ENCODE measurements at regions not wholly inside any gene's neighbourhood (a gene's known extent, or its start where the extent isn't known, plus 50 kb on each side); places are given as distances from the start of the nearest gene placed in this dataset.

DNA sequence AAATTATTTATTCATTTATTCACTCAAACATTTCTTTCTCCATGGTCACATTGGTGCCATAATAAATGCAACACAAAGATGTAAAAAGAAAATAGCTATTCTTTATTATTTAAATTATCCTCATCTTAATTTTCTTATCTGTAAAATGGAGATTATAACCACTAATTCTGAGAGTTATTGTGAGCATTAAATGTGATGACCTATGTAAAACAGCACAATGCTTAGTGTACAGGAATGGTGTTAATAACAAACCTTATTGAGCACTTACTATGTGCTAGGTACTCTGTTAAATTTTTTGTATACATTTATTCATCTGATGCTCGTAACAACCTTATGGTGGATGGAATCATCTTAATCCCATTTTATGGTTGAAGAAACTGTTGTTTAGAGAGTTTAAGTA is 84.6 kb downstream of the NTMT2 start:
- TF ChIP-seq, protein P1, sequence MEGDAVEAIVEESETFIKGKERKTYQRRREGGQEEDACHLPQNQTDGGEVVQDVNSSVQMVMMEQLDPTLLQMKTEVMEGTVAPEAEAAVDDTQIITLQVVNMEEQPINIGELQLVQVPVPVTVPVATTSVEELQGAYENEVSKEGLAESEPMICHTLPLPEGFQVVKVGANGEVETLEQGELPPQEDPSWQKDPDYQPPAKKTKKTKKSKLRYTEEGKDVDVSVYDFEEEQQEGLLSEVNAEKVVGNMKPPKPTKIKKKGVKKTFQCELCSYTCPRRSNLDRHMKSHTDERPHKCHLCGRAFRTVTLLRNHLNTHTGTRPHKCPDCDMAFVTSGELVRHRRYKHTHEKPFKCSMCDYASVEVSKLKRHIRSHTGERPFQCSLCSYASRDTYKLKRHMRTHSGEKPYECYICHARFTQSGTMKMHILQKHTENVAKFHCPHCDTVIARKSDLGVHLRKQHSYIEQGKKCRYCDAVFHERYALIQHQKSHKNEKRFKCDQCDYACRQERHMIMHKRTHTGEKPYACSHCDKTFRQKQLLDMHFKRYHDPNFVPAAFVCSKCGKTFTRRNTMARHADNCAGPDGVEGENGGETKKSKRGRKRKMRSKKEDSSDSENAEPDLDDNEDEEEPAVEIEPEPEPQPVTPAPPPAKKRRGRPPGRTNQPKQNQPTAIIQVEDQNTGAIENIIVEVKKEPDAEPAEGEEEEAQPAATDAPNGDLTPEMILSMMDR (IDR thresholded peaks at IDR 0.05) = no peak
- TF ChIP-seq POLR2A (IDR thresholded peaks at IDR 0.05) = no peak

Data from lower leg skin (tissue), 3 donors.